GM18907 (cell line): ENCODE measurements at regions not wholly inside any gene's neighbourhood (a gene's known extent, or its start where the extent isn't known, plus 50 kb on each side); places are given as distances from the start of the nearest gene placed in this dataset.
"Not testable (repeated sequence)": the region's sequence is repeated elsewhere in the genome, so short reads cannot be mapped to it uniquely, and the experiment has no call there.

Source experiments
- ATAC-seq: cut with Tn5 transposase; IDR thresholded peaks from one replicate; pipeline ENCODE4 v1.9.1; 2021; ENCODE audit warnings: mild to moderate bottlenecking, moderate library complexity; ENCODE audit not compliant: unreplicated experiment

DNA sequence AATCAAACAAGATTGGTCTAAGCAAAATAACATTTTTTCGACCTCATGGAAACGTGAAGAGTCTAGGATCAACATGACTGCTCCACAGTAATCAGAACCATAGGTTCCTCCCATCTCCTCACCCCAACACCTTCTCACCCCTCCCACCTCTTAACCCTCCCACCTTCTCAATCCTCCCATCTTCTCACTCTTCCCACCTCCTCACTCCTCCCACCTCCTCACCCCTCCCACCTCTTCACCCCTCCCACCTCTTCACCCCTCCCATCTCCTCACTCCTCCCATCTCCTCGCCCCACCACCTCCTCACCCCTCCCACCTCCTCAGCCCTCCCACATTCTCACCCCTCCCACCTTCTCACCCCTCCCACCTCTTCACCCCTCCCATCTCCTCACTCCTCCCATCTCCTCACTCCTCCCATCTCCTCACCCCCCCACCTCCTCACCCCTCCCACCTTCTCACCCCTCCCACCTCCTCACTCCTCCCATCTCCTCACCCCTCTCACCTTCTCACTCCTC, 567.4 kb downstream of the C6orf118 start:
- ATAC-seq, result no peak

DNA sequence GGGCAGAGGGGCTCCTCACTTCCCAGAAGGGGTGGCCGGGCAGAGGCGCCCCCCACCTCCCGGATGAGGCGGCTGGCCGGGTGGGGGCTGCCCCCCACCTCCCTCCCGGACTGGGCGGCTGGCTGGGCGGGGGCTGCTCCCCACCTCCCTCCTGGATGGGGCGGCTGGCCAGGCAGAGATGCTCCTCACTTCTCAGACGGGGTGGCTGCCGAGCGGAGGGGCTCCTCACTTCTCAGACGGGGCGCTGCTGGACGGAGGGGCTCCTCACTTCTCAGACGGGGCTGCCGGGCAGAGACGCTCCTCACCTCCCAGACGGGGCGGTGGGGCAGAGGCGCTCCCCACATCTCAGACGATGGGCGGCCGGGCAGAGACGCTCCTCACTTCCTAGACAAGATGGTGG, 573.3 kb downstream of the C6orf118 start:
- not testable (repeated sequence) for ATAC-seq

DNA sequence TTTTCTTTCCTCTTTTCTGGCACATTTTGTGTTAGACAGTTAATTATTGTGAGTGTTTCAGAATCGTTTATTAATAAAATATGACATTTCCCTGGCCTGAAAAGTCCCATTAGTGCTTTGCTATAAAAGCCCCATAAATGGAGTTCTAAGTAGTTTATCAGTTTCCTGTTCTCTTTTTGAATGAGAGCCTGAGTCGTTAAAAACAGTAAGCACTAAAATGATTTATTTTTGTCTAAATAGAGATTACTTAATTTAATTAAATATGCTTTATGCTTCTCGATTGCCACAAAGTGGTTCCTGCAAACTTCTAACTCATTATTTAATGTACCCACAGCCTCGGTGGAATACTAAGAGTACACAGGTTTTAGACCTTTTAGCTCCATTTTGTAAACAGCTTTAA, 577.9 kb downstream of the C6orf118 start:
- no peak for ATAC-seq

- no peak for ATAC-seq
Measured at GRCh38 chr6:164721460-164721859, 587.9 kb downstream of the C6orf118 start.

DNA sequence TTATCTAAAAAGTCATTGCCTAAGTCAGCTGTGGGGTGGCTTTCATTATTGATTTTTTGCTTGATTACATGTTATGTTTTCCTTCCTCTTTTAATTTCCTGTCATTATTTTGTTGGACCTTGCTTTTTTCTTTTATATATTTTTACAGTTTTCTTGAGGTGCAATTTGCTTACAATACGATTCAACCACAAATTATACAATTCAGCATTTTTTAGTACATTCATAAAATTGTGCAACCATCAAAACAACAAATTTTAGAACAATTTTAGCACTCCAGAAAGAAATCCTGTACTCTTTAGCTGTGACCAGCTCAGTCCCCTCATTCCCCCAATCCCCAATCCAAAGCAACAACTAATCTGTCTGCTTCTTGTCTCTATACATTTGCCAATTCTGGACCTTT, 608.9 kb downstream of the C6orf118 start:
- no peak for ATAC-seq

GRCh38 chr6:164695896-164696295, 613.5 kb downstream of the C6orf118 start:
- ATAC-seq, result no peak

DNA sequence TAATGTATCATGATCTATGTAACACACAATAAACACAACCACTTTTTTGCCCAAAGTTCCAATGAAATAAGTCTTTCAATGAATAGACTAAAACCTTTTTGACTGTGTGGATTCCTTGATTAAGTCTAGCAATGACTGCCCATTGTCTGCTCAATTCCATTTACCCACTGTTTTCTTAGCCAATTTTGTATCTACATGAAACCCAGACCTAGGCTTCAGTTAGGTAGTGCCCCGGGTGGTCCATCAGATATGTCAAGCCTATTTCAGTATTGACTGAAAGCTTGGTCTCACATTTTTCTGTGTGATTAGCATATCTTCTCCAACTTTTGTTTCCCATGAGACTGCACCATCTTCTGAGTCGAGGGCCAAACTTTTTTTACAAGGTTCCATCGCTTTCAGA, 615.0 kb downstream of the C6orf118 start:
- no peak for ATAC-seq

DNA sequence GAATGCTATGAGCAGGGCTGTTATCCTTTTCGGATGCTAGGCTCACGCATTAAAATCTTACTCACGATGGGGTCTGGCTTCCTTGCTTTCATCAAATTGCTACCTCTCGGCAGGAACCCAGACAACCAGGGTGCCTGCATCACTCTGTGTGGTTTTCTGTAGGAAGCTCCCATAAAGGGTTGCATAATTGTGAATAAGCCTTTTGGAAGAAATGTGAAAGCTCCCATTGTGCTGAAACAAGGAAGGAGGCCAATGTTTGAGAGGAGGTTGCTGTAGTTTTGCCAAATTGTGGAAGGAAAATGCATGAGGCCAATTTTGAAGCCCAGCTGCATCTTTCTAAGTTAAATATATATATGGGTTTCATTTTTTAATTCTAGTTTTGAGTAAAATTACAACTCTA, 615.5 kb downstream of the C6orf118 start:
- ATAC-seq, result no peak

GRCh38 chr6:164692772-164693510, 616.5 kb downstream of the C6orf118 start:
- no peak for ATAC-seq

GRCh38 chr6:164690702-164691500, 618.5 kb downstream of the C6orf118 start:
- no peak for ATAC-seq

- ATAC-seq, result no peak
Measured at GRCh38 chr6:164690241-164690640, 619.2 kb downstream of the C6orf118 start.

GRCh38 chr6:164665328-164665727, 644.1 kb downstream of the C6orf118 start:
- ATAC-seq, result no peak

- no peak for ATAC-seq
Measured at GRCh38 chr6:164663634-164664033, 645.8 kb downstream of the C6orf118 start.

DNA sequence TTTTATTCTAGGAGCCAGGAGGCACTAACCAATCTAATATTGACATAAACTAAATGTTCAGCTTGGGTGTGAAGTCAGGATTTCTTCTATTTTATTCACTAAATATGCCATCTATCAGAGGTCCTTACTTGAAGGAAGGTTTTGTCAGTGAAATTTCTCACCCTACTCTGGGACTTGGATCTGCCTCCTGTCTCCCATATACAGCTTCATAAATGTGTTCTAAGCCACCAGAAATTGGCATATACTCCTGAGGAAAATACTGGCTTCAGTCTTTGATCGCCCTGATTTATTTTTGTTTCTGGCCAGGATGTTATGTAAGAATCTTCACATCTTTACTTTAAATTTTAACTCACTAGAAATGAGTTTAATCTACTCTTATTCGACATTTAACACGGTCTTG, 647.7 kb downstream of the C6orf118 start:
- no peak for ATAC-seq

DNA sequence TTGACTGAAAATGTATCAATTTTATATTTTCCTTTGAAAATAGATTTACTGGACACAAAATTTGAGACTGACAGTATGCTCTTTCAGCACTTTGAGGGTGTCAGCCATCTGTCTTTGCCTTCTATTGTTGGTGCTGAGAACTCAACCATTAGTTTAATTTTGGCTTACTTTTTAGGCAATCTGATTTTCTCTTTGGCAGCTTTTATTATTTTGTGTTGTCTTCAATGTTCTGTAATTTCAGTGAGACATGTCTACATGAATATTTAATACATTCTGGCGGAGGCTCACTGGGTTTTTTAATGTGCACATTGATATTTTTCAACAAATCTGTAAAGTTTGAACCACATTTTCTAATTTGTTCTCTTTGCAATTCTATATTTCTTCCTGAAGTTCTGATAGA, 648.6 kb downstream of the C6orf118 start:
- ATAC-seq, result no peak

DNA sequence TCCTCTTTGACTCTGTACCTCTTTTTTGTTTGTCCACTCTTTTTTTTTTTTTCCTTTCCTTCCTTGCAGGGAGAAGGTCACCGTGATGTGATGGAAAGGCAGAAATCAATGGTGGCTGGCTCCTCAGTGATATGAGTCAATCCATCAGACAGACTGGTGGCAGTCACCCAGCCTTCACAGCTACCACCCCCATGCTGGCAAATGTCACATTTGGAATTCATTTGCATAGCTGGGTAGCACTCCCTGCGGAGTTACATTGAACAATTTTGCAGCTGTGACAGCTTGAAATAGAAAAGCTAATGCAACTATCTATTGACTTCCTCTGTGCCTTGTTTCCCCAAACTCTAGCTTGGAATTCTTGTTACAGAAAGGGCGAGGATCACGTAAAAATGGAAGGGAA, 668.4 kb downstream of the C6orf118 start:
- ATAC-seq, result no peak

DNA sequence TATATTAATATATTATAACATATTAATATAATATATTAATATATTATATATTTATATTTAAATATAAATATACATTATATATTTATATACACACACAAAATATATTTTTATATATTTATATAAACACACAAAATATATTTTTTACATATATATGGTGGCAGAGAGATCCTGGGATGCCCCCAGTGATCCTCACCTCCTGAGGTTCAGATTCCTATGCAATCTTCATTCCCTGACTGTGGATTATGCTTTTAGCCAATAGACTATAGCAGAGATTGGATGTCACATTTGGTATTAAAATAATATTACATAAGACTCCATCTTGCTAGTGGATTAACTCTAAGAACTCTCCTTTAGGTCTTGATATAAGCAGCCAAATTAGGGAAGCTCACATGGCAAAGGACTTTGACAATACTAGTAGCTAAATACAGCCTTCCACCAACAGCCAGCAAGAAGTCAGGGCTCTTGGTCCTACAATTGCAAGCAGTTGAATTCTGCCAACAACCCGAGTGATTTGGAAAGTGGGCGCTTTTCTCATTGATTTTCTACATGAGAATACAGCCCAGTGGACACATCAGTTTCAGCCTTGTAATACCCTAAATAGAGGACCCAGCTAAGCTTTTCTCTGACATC, 681.0 kb downstream of the C6orf118 start:
- ATAC-seq, result no peak

GRCh38 chr6:164616917-164617524, 692.4 kb downstream of the C6orf118 start:
- no peak for ATAC-seq

GRCh38 chr6:164612751-164613150, 696.7 kb downstream of the C6orf118 start:
- no peak for ATAC-seq

DNA sequence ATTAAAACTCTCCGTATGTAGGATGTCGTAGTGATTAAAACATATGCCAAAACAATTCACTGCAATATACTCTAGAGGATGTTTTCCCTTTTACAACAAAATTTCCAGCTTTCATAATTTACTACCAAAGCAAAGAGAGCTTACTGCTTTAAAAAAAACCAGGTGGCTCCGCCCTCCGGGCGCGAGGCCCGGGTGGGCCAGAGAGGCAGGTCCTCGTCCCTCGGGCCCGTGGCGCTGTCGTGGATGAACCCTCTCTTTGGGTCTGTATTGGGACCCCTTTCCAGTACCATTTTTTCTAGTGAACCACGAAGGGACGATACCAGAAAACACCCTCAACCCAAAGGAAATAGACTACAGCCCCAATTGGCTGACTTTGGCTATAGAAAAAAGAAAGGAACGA, 698.5 kb downstream of the C6orf118 start:
- not testable (repeated sequence) for ATAC-seq

DNA sequence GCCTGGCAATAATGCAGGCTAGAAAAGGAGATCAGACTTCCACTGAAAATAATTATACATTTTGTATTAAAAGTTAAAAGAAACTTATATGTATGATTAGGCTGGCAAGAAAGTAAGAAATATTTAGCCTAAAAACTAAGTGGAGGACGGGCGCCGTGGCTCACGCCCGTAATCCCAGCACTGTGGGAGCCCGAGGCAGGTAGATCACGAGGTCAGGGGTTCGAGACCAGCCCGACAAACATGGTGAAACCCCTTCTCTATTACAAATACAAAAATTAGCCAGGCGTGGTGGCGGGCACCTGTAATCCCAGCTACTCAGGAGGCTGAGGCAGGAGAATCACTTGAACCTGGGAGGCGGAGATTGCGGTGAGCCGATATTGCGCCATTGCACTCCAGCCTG, 707.0 kb downstream of the C6orf118 start:
- ATAC-seq, result not testable (repeated sequence)
